ENCODE measurements at regions not wholly inside any gene's neighbourhood (a gene's known extent, or its start where the extent isn't known, plus 50 kb on each side); places are given as distances from the start of the nearest gene placed in this dataset.

DNA sequence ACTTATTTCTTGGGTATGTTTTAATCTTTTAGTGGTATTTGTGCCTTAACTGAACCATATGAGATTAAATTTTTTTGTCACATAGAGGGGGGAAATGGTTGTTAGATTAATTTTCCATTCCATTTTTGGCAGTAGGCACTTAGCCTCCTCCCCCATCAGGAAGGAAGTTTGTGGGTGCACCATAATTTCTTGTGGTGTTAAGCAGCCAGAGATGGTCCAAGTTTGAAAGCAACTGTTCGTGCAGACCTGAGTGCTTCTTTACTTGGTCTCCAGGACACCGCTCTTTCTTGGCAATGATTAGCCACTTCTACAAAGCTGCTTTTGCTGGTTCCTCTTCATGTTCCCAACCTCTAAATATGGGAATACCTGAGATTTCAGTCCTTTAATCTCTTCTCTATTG is 92.7 kb upstream of the RPL34 start:
- no peak for DNase-seq (ENCODE audit: low spot score)

DNA sequence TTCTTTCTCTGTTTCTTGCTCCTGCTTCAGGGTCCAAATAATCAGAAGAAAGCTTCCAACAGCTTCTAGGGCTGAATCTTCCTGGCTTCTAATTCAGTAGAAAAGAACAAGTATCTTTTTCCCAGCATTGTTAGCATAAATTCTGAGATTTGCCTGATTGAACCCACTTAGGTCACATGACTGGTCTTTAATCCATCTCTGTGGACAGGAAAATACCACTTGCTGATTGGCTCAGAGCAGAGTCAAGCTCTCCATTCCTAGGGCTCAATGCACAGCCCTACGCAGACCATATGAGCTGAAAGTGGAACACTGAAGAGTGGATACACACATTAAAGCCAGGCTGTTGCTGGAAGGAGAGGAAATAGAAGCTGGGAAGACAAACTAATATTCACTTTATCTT is 99.6 kb upstream of the RPL34 start:
- DNase-seq (ENCODE audit: low spot score): no peak

- DNase-seq (ENCODE audit: low spot score): no peak
Observed at GRCh38 chr4:108519911-108520601, 100.3 kb upstream of the RPL34 start.

- no peak for DNase-seq (ENCODE audit: low spot score)
Observed at GRCh38 chr4:108519208-108519833, 101.1 kb upstream of the RPL34 start.

- no peak for DNase-seq (ENCODE audit: low spot score)
Observed at GRCh38 chr4:108512615-108513505, 107.5 kb upstream of the RPL34 start.

- no peak for DNase-seq (ENCODE audit: low spot score)
Observed at GRCh38 chr4:108511618-108512017, 108.8 kb upstream of the RPL34 start.

DNA sequence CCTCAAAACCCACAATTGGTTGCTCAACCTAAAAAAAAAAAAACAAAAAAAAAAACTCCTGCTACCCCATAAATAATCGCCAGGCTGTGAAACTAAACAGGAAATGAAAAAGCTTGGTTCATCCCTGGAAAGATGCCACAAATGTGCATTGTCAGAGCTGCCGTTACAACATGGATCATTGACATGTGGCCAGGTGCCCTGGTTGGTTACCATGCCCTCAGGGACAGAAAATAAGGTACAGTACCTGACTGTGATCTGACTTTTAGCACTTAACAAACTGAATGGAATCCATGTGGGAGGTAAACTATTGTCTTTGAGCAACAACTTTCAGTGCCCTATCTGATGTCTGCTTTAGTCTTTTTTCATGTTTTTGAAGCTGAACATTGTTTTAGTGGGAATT is 118.0 kb upstream of the RPL34 start:
- no peak for DNase-seq (ENCODE audit: low spot score)

- DNase-seq (ENCODE audit: low spot score): no peak
Observed at GRCh38 chr4:108498925-108499324, 121.5 kb upstream of the RPL34 start.

DNA sequence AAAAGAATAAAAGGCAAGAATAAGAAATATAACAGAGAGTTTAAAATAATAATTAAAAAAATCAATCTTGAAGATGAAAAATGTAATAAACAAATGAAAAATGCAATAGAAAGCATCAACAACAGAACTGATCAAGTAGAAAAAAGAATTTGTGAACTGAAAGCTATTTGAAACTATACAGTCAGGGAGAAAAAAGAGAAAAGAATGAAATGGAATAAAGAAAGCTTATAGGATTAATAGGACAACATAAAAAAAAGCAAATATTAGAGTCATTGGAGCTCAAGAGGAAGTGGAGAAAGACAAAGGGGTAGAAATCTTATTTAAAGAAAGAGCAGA is 126.8 kb upstream of the RPL34 start:
- no peak for DNase-seq (ENCODE audit: low spot score)

DNA sequence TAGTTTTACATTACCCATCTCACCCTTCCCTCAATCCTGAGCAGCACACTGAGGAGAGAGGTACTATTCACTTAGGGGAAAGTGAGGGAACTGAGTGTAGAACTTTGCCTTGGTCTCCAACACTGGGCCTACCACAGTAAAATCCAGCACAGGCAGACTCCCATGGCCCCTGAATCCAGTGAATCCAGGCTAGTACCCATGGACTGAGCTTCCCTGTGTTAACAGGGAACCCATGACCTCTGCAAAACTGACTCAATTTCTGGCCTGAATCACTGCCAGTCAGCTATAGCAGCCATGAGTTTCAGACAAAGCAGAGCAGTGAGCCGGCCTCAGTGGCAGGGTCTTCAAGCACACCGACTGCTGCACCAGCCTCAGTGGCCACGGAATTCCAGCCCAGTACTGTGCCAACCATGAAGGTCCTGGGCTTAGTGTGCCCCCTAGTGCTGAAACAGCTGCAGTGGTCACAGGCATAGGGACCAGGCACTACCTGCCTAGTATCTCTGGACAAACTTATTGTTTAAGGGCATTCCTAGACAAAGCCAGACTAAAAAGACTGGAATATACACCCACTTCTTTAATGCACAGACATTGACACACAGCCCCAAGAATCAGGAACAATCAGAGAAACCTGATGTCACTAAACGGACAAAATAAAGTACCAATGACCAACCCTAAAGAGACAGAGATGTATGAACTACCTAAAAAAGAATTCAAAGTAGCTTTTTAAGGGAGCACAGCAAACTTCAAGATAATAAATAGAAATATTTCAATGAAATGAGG is 127.4 kb upstream of the RPL34 start:
- DNase-seq (ENCODE audit: low spot score): no peak

- DNase-seq (ENCODE audit: low spot score): no peak
Observed at GRCh38 chr4:108488865-108489264, 131.5 kb upstream of the RPL34 start.

- no peak for DNase-seq (ENCODE audit: low spot score)
Observed at GRCh38 chr4:108486046-108486445, 134.3 kb upstream of the RPL34 start.

GRCh38 chr4:108484187-108484586 is 136.2 kb upstream of the RPL34 start:
- no peak for DNase-seq (ENCODE audit: low spot score)

GRCh38 chr4:108483650-108484049 is 136.7 kb upstream of the RPL34 start:
- DNase-seq (ENCODE audit: low spot score): no peak

DNA sequence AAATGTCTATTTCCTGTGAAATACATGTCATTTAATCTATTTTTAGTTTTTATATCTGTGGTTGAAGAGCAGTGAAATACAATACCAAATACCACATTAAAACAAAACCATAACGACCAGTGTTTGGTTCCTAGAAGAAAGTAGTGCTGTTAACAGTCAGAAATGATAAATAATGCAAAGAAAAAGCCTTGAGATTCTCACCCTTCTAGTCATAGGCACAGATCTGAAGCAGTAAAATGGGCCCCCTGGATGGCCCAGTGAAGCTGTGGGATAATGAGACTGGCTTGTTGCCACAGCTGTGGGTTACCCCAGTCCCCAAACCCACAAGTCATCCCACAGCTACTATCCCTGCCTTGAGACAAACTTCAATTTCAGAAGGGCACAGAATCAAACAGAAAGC is 137.3 kb upstream of the RPL34 start:
- DNase-seq (ENCODE audit: low spot score): no peak

DNA sequence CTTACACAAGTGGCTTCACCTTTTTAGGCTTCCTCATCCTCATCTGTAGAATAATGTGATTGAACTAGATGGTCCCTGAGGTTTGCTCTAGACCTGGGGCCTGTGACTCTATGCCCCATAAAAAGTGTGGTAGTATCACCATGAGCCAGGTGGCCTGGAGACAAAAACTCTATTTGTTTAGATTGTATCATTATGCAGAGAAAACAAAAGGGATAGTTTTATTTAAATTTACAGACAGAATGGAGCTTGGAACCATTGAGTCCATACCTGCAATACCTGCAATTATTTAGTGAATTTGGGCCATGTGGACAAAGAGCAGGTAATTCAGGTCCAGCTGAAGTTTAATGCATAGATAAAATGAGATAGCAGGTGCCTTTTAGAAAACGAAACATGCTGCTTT is 139.5 kb upstream of the RPL34 start:
- DNase-seq (ENCODE audit: low spot score): no peak

- DNase-seq (ENCODE audit: low spot score): no peak
Observed at GRCh38 chr4:108477527-108478108, 142.8 kb upstream of the RPL34 start.

DNA sequence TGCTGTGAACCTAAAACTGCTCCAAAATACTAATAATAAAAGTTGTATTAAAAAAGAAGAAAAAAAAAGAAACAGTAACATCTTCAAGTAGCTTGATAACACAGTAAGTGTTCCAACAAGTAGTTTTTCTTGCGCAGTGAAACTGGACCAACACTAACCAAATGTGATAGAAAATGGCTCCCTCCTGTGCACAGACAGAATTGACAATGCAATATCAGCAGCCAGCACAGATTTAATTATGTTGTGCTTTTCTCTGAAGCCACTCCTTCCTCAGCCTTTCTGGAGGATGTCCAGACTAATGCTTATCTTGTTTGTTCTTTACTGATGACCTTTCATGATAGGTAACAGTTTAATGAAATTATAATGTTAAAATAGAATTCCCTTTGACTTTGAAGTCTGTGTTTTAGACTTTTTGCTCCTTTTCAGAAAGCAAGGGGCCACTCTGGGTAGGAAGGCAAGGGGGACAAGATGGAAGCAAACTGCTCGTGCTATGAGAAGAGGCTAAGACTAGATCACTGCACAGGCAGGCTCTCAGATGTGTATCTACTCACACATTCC is 147.1 kb upstream of the RPL34 start:
- DNase-seq (ENCODE audit: low spot score): no peak

DNA sequence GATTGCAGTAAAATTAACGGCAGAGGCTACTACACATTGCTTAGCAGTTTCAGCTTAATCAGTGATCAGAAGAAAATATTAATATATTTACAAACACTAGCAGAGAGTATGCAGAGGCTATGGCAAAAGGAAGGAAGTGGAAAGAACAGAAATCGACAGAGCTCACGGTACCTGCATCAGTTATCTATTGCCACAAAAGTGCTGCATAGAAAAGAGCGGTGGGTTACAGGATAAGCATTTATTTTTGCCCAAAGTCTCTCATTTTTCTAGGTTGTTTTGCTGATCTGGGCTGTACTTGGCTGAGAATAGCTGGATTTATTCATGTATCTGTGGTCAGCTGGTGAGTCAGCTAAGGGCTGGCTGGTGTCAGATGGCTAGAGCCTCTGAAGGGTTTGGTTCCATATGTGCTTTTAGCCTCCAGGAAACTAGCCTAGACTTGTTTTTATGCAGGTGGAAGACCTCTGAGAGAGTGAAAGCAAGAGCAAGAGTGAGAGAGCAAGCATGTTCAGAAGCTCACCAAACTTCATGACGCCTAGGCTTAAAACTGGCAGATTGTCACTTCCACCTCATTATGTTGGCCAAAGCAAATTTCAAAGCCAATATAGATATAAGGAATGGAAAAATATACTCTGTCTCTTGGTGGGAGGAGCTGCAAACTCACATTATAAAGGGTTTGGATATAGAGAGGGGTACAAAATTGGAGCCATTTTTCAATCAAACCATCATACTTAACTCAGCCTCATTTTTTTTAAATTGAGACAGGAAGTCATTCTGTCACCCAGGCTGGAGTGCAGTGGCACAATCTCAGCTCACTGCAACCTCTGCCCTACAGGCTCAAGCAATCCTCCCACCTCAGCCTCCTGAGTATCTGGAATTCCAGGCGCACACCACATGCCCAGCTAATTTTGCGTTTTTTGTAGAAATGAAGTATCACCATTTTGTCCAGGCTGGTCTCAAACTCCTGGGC is 153.2 kb upstream of the RPL34 start:
- DNase-seq (ENCODE audit: low spot score): no peak

DNA sequence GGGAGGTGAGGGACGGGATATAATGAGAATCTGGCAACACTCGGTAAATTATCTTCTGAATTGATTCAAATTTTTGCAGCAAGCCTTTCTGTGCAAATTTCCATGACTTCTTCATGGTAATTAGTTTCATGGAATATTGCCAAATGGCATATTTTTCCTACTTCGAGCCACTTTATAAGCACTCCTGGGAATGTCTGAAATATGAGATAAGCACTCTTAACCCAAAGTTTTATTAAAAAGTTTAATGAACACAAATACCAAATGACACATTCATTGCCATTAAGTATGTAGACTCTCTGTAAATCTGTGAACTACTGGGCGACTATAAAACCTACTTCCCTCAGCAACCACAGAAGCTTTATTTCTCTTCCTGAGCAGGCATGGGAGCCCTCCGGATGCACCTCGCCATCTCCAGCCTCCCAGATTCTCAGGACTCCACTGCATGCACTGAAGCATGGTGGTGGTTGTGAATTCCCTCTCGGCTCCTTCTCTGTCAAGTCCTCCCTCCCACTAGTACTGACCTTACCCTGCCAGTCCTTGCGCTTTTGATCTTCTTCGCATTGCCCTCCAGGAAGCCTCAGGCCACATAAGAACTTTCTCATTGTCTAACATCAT is 154.4 kb upstream of the RPL34 start:
- no peak for DNase-seq (ENCODE audit: low spot score)

All from germinal center (tissue), 1 donor.